B cell (primary cell): ENCODE measurements at regions not wholly inside any gene's neighbourhood (a gene's known extent, or its start where the extent isn't known, plus 50 kb on each side); places are given as distances from the start of the nearest gene placed in this dataset.

ENCODE experiments used
- ATAC-seq: fragments of 200-7000 bp; cut with Tn5 transposase; one replicate; pipeline ENCODE4 v1.10.0; 2021; ENCODE audit warnings: low read depth, mild to moderate bottlenecking, moderate number of reproducible peaks, moderate library complexity
- CTCF ChIA-PET: fragments of 350-600 bp; sonication (Branson Sonifier 250); formaldehyde crosslinking; loops from one replicate; lab custom pipeline; 2021; ENCODE audit warnings: antibody characterized with exemption, inconsistent platforms; lab: Charles Lee
- POLR2A ChIA-PET: fragments of 350-600 bp; sonication (Branson Sonifier 250); formaldehyde crosslinking; loops from one replicate; lab custom pipeline; 2021; ENCODE audit warnings: antibody characterized with exemption; lab: Charles Lee
- DNase-seq: peaks from one replicate; pipeline ENCODE4 v3.0.0; 2013
- H2AFZ ChIP-seq: 2 replicates; pipeline ENCODE4 v1.6.1; 2012; ENCODE audit warnings: mild to moderate bottlenecking, low read depth, low read length; ENCODE audit not compliant: insufficient read depth, poor library complexity, severe bottlenecking
- H3K27ac ChIP-seq, 2 donors: 1 replicate in 1 of 2; 2 replicates in 1 of 2; pipeline ENCODE4 v1.5.1; 2012 to 2013; ENCODE audit warnings: low read length in 2 of 2, mild to moderate bottlenecking in 2 of 2, moderate library complexity in 1 of 2
- H3K27me3 ChIP-seq, 4 experiments: fragments of 200-600 bp in 1 of 4; sonication (generic) in 1 of 4; replicated peaks in 1 of 4; 1 replicate in 2 of 4; 2 replicates in 2 of 4; pipeline versions ENCODE4 v1.6.1 to v1.7.0; 2013 to 2016; ENCODE audit warnings: low read length in 3 of 4, mild to moderate bottlenecking in 2 of 4, mixed read lengths in 1 of 4, moderate library complexity in 1 of 4; ENCODE audit not compliant: insufficient read depth in 4 of 4, control insufficient read depth in 3 of 4; ENCODE audit errors: control extremely low read depth in 1 of 4
- H3K36me3 ChIP-seq, 2 experiments: replicated peaks in 1 of 2; 1 replicate in 1 of 2; 2 replicates in 1 of 2; pipeline versions ENCODE4 v1.6.1 to v1.7.1; 2013; ENCODE audit warnings: low read length in 1 of 2; ENCODE audit not compliant: insufficient read depth in 2 of 2, control insufficient read depth in 1 of 2; ENCODE audit errors: control extremely low read depth in 1 of 2, extremely low read depth in 1 of 2
- H3K4me1 ChIP-seq, 2 donors: fragments of 200-600 bp in 1 of 2; sonication (generic) in 1 of 2; 1 replicate in 1 of 2; 2 replicates in 1 of 2; pipeline versions ENCODE4 v1.5.1 to v1.6.1; 2013 to 2017; ENCODE audit warnings: low read length in 2 of 2; ENCODE audit not compliant: control insufficient read depth in 2 of 2, insufficient read depth in 2 of 2
- H3K4me2 ChIP-seq: replicated peaks from 2 replicates; pipeline ENCODE3; 2012; ENCODE audit warnings: mild to moderate bottlenecking, low read depth, low read length; ENCODE audit not compliant: poor library complexity, severe bottlenecking
- H3K4me3 ChIP-seq, 5 experiments: fragments of 200-600 bp in 1 of 5; sonication (generic) in 1 of 5; 1 replicate in 3 of 5; 2 replicates in 2 of 5; pipeline versions ENCODE4 v1.5.1 to v1.7.0; 2011 to 2016; ENCODE audit warnings: low read length in 4 of 5, mild to moderate bottlenecking in 4 of 5, low read depth in 2 of 5, control low read depth in 1 of 5, moderate library complexity in 1 of 5; ENCODE audit not compliant: insufficient read depth in 1 of 5; ENCODE audit errors: control extremely low read depth in 1 of 5, extremely low read depth in 1 of 5
- H3K79me2 ChIP-seq: fragments of 200-600 bp; sonication (generic); one replicate; pipeline ENCODE4 v1.6.0; 2016; ENCODE audit warnings: low read length; ENCODE audit not compliant: control insufficient read depth, insufficient read depth
- H3K9ac ChIP-seq: fragments of 200-600 bp; sonication (generic); 2 replicates; pipeline ENCODE4 v1.6.1; 2017; ENCODE audit warnings: mild to moderate bottlenecking, low read length, moderate library complexity
- H3K9me3 ChIP-seq, 3 donors: one replicate each; pipeline versions ENCODE4 v1.6.1 to v1.7.1; 2013; ENCODE audit warnings: low read length in 2 of 3; ENCODE audit not compliant: control insufficient read depth in 2 of 3, insufficient read depth in 1 of 3; ENCODE audit errors: control extremely low read depth in 1 of 3
- H4K20me1 ChIP-seq: 2 replicates; pipeline ENCODE4 v1.6.0; 2012; ENCODE audit warnings: mild to moderate bottlenecking, low read length; ENCODE audit not compliant: insufficient read depth, control insufficient read depth, poor library complexity, severe bottlenecking
- H3K27ac Mint-ChIP-seq: one replicate; pipeline ENCODE4 v1.8.0; 2021; ENCODE audit warnings: mixed read lengths
- H3K27me3 Mint-ChIP-seq: one replicate; pipeline ENCODE4 v1.8.0; 2021; ENCODE audit warnings: mixed read lengths
- H3K4me1 Mint-ChIP-seq: one replicate; pipeline ENCODE4 v1.8.0; 2021; ENCODE audit warnings: mixed read lengths
- H3K4me3 Mint-ChIP-seq: one replicate; pipeline ENCODE4 v1.8.0; 2021; ENCODE audit warnings: mixed read lengths
- H3K9me3 Mint-ChIP-seq: one replicate; pipeline ENCODE4 v1.8.0; 2022; ENCODE audit warnings: mixed read lengths; ENCODE audit not compliant: insufficient read depth
- EZH2 ChIP-seq: IDR thresholded peaks from 2 replicates; pipeline ENCODE4 v1.6.1; 2012; ENCODE audit warnings: borderline replicate concordance, low read depth, mild to moderate bottlenecking, moderate library complexity, low read length; ENCODE audit not compliant: insufficient read depth, poor library complexity, severe bottlenecking
- WGBS: methylation state at CpG from one replicate; pipeline ENCODE4 v1.1.5; 2013; ENCODE audit warnings: missing lambda C conversion rate; ENCODE audit not compliant: insufficient coverage; 5-methylcytosine and 5-hydroxymethylcytosine counted together
- intact Hi-C: fragments of 100-400 bp; cut with micrococcal nuclease; formaldehyde crosslinking; loops from one replicate; pipeline ENCODE4 v1.10.0; 2022
- TF ChIP-seq, protein P1 (sequence below): fragments of 200-600 bp; IDR thresholded peaks from one replicate; pipeline ENCODE4 v1.8.0; 2022; ENCODE audit warnings: antibody characterized with exemption, mild to moderate bottlenecking

DNA sequence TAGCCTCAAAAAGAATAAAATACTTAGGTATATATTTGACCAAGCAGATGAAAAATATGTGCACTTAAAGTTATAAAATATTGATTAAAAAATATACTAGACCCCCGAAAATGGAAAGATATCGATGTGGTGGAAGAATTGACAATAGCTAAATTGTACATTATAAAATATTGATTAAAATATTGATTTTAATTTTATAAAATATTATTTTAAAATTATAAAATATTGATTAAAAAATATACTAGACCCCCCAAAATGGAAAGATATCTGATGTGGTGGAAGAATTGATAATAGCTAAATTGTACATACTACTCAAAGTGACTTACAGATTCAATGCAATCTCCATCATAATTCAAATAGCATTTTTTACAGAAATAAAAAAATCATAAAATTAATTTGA lies 1540.9 kb upstream of the RAG2 start:
- no peaks in the 10 kb centered on the region for H3K27me3 ChIP-seq
- H3K9me3 ChIP-seq, result peaks cover 1 to 4% (median 4%) of the 10 kb centered on the region in 3 donors
- H3K36me3 ChIP-seq, result no peaks in the 10 kb centered on the region
- CTCF ChIA-PET, result no interaction called here
- Mint-ChIP-seq H3K4me3 (no peak overlapping the region), H3K9me3 (peaks cover 4% of the 10 kb centered on the region), H3K27ac (no peak overlapping the region), H3K27me3 (no peaks in the 10 kb centered on the region), H3K4me1 (no peaks in the 10 kb centered on the region)
- H3K4me2 ChIP-seq, result no peak overlapping the region
- no peak for TF ChIP-seq EZH2
- TF ChIP-seq, protein P1, sequence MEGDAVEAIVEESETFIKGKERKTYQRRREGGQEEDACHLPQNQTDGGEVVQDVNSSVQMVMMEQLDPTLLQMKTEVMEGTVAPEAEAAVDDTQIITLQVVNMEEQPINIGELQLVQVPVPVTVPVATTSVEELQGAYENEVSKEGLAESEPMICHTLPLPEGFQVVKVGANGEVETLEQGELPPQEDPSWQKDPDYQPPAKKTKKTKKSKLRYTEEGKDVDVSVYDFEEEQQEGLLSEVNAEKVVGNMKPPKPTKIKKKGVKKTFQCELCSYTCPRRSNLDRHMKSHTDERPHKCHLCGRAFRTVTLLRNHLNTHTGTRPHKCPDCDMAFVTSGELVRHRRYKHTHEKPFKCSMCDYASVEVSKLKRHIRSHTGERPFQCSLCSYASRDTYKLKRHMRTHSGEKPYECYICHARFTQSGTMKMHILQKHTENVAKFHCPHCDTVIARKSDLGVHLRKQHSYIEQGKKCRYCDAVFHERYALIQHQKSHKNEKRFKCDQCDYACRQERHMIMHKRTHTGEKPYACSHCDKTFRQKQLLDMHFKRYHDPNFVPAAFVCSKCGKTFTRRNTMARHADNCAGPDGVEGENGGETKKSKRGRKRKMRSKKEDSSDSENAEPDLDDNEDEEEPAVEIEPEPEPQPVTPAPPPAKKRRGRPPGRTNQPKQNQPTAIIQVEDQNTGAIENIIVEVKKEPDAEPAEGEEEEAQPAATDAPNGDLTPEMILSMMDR, result no peak
- H3K27ac ChIP-seq, result no peak overlapping the region
- H4K20me1 ChIP-seq, result no peaks in the 10 kb centered on the region
- POLR2A ChIA-PET, result no interaction called here
- no peaks in the 10 kb centered on the region for H3K4me1 ChIP-seq
- no peak overlapping the region for H3K4me3 ChIP-seq
- H2AFZ ChIP-seq, result no peak overlapping the region
- no peak overlapping the region for H3K9ac ChIP-seq
- H3K79me2 ChIP-seq, result no peaks in the 10 kb centered on the region
- DNase-seq, result no peak
- no peak for ATAC-seq
- intact Hi-C loops, result no loop called here
- WGBS, result no CpG with 5 or more reads among the region's 2 CpGs

DNA sequence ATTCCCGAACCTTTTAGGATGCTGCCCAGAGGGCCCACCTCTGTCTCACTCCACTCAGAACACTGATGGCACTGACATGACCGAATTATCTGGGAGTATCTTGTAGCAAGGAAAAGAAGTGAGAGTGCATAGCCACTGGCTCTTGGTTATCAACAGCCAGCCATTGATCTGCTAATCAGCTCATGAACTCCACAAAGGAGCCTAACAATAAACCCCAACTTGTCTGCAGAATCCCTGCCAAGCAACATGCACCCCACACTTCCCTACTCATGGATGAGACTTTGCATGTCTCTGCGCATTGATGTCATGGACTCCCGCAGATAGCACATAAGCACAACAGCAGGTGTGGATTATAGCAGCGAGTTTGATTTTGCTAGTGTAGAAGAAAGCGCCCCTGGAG lies 1538.9 kb upstream of the RAG2 start:
- peaks cover 1 to 4% (median 4%) of the 10 kb centered on the region in 3 donors for H3K9me3 ChIP-seq
- POLR2A ChIA-PET, result no interaction called here
- H3K27ac ChIP-seq, result no peak overlapping the region
- Mint-ChIP-seq H3K27me3 (no peaks in the 10 kb centered on the region), H3K4me1 (no peaks in the 10 kb centered on the region), H3K27ac (no peak overlapping the region), H3K4me3 (no peak overlapping the region), H3K9me3 (peaks cover 3% of the 10 kb centered on the region)
- CTCF ChIA-PET, result no interaction called here
- no peak overlapping the region for H3K9ac ChIP-seq
- H3K36me3 ChIP-seq, result no peaks in the 10 kb centered on the region
- no peak for TF ChIP-seq EZH2
- TF ChIP-seq, protein P1, result no peak
- no peak for DNase-seq
- no CpG with 5 or more reads among the region's 6 CpGs for WGBS
- H3K4me3 ChIP-seq, result no peak overlapping the region
- H3K4me2 ChIP-seq, result no peak overlapping the region
- H4K20me1 ChIP-seq, result no peaks in the 10 kb centered on the region
- no peaks in the 10 kb centered on the region for H3K79me2 ChIP-seq
- H2AFZ ChIP-seq, result no peak overlapping the region
- no peaks in the 10 kb centered on the region for H3K27me3 ChIP-seq
- intact Hi-C loops, result no loop called here
- no peak for ATAC-seq
- H3K4me1 ChIP-seq, result no peaks in the 10 kb centered on the region
